ENCODE measurements at regions not wholly inside any gene's neighbourhood (a gene's known extent, or its start where the extent isn't known, plus 50 kb on each side); places are given as distances from the start of the nearest gene placed in this dataset.

DNA sequence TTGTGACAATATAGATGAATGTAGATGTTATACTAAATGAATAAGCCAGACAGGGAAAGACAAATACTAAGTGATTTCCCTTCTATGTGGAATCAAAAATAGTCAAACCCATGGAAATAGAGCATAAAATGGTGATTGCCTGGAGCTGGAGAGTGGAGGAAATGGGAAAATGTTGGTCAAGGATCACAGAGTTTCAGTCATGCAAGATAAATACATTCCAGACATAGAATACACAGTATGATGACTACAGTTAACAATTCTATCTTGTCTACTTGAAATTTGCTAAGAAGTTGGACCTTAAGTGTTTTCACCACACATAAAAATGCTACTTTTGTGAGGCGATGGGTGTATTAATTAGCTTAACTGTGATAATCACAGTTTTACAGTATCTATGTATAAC, 1182.7 kb downstream of the AACS start:
- no peaks in the 10 kb centered on the region for H3K36me3 ChIP-seq (replicated peaks in 1 of 2; ENCODE audit: control extremely low read depth in 1 of 2, control insufficient read depth in 1 of 2, extremely low read depth in 1 of 2, insufficient read depth in 2 of 2, low read length in 1 of 2)
- DNase-seq (no peak), ATAC-seq (ENCODE audit: low read depth) (no peak)
- H3K27me3 ChIP-seq (replicated peaks in 1 of 4; ENCODE audit: control extremely low read depth in 1 of 4, control insufficient read depth in 3 of 4, insufficient read depth in 4 of 4, low read length in 3 of 4) = no peaks in the 10 kb centered on the region
- H3K27ac Mint-ChIP-seq = no peak overlapping the region
- H3K9me3 Mint-ChIP-seq (ENCODE audit: insufficient read depth) = peaks cover 2% of the 10 kb centered on the region
- H3K27ac ChIP-seq (ENCODE audit: low read length in 2 of 2) = no peak overlapping the region
- intact Hi-C loops (cut with micrococcal nuclease) = no loop called here
- no peak overlapping the region for H3K4me2 ChIP-seq (replicated peaks; ENCODE audit: low read depth, low read length, poor library complexity, severe bottlenecking)
- no peaks in the 10 kb centered on the region for H3K4me1 Mint-ChIP-seq
- no peak overlapping the region for H3K4me3 ChIP-seq (ENCODE audit: control extremely low read depth in 1 of 5, extremely low read depth in 1 of 5, insufficient read depth in 1 of 5, low read depth in 2 of 5, low read length in 4 of 5)
- ChIA-PET POLR2A (no interaction called here), CTCF (no interaction called here)
- H3K79me2 ChIP-seq (ENCODE audit: control insufficient read depth, insufficient read depth, low read length) = no peaks in the 10 kb centered on the region
- no peak overlapping the region for H3K4me3 Mint-ChIP-seq
- H2AFZ ChIP-seq (ENCODE audit: insufficient read depth, low read depth, low read length, poor library complexity, severe bottlenecking) = no peak overlapping the region
- H3K9ac ChIP-seq (ENCODE audit: low read length) = no peak overlapping the region
- H3K4me1 ChIP-seq (ENCODE audit: control insufficient read depth in 2 of 2, insufficient read depth in 2 of 2, low read length in 2 of 2) = no peaks in the 10 kb centered on the region
- H3K9me3 ChIP-seq (ENCODE audit: control extremely low read depth in 1 of 3, control insufficient read depth in 2 of 3, insufficient read depth in 1 of 3, low read length in 2 of 3) = peaks cover 0 to 4% (median 0%) of the 10 kb centered on the region in 3 donors
- TF ChIP-seq, protein P1, sequence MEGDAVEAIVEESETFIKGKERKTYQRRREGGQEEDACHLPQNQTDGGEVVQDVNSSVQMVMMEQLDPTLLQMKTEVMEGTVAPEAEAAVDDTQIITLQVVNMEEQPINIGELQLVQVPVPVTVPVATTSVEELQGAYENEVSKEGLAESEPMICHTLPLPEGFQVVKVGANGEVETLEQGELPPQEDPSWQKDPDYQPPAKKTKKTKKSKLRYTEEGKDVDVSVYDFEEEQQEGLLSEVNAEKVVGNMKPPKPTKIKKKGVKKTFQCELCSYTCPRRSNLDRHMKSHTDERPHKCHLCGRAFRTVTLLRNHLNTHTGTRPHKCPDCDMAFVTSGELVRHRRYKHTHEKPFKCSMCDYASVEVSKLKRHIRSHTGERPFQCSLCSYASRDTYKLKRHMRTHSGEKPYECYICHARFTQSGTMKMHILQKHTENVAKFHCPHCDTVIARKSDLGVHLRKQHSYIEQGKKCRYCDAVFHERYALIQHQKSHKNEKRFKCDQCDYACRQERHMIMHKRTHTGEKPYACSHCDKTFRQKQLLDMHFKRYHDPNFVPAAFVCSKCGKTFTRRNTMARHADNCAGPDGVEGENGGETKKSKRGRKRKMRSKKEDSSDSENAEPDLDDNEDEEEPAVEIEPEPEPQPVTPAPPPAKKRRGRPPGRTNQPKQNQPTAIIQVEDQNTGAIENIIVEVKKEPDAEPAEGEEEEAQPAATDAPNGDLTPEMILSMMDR (IDR thresholded peaks at IDR 0.05) = no peak
- TF ChIP-seq EZH2 (IDR thresholded peaks at IDR 0.05; ENCODE audit: borderline replicate concordance, insufficient read depth, low read depth, low read length, poor library complexity, severe bottlenecking) = no peak
- no peaks in the 10 kb centered on the region for H4K20me1 ChIP-seq (ENCODE audit: control insufficient read depth, insufficient read depth, low read length, poor library complexity, severe bottlenecking)
- WGBS (ENCODE audit: insufficient coverage) = no CpG with 5 or more reads among the region's 1 CpG
- H3K27me3 Mint-ChIP-seq = no peaks in the 10 kb centered on the region

DNA sequence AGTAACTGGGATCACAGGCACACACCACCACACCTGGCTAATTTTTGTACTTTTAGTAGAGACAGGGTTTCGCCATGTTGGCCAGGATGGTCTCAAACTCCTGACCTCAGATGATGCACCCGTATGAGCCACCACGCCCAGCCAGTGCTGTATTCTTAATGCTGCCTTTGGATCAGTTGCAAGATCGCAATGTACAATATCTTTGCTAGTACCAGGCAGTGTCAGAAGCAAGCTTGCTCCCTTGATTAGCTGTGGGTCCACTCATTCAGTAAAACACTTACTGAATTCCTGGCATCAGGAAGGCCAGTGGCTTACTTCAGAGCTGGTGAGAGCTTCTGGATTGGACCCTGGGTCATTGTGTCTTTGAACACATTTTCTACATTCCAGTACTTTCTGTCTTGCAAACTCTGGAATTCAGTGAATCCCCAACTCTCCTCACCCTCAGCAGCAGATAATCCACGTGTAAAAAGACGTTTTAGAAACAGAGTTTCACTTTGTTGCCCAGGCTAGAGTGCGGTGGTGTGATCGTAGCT, 1183.7 kb downstream of the AACS start:
- Histone ChIP-seq H3K27ac (ENCODE audit: low read length in 2 of 2) (no peak overlapping the region), H3K79me2 (ENCODE audit: control insufficient read depth, insufficient read depth, low read length) (no peaks in the 10 kb centered on the region), H3K4me2 (replicated peaks; ENCODE audit: low read depth, low read length, poor library complexity, severe bottlenecking) (no peak overlapping the region), H2AFZ (ENCODE audit: insufficient read depth, low read depth, low read length, poor library complexity, severe bottlenecking) (no peak overlapping the region), H4K20me1 (ENCODE audit: control insufficient read depth, insufficient read depth, low read length, poor library complexity, severe bottlenecking) (no peaks in the 10 kb centered on the region), H3K36me3 (replicated peaks in 1 of 2; ENCODE audit: control extremely low read depth in 1 of 2, control insufficient read depth in 1 of 2, extremely low read depth in 1 of 2, insufficient read depth in 2 of 2, low read length in 1 of 2) (no peaks in the 10 kb centered on the region), H3K9ac (ENCODE audit: low read length) (no peak overlapping the region), H3K9me3 (ENCODE audit: control extremely low read depth in 1 of 3, control insufficient read depth in 2 of 3, insufficient read depth in 1 of 3, low read length in 2 of 3) (peaks cover 0 to 4% (median 0%) of the 10 kb centered on the region in 3 donors), H3K27me3 (replicated peaks in 1 of 4; ENCODE audit: control extremely low read depth in 1 of 4, control insufficient read depth in 3 of 4, insufficient read depth in 4 of 4, low read length in 3 of 4) (no peaks in the 10 kb centered on the region), H3K4me3 (ENCODE audit: control extremely low read depth in 1 of 5, extremely low read depth in 1 of 5, insufficient read depth in 1 of 5, low read depth in 2 of 5, low read length in 4 of 5) (no peak overlapping the region), H3K4me1 (ENCODE audit: control insufficient read depth in 2 of 2, insufficient read depth in 2 of 2, low read length in 2 of 2) (no peaks in the 10 kb centered on the region)
- CTCF ChIA-PET = no interaction called here
- H3K27ac Mint-ChIP-seq = no peak overlapping the region
- intact Hi-C loops (cut with micrococcal nuclease) = no loop called here
- no peaks in the 10 kb centered on the region for H3K4me1 Mint-ChIP-seq
- TF ChIP-seq EZH2 (IDR thresholded peaks at IDR 0.05; ENCODE audit: borderline replicate concordance, insufficient read depth, low read depth, low read length, poor library complexity, severe bottlenecking) = no peak
- TF ChIP-seq, protein P1 (IDR thresholded peaks at IDR 0.05) = no peak
- DNase-seq (no peak), ATAC-seq (ENCODE audit: low read depth) (no peak)
- H3K27me3 Mint-ChIP-seq = no peaks in the 10 kb centered on the region
- no peak overlapping the region for H3K4me3 Mint-ChIP-seq
- peaks cover 2% of the 10 kb centered on the region for H3K9me3 Mint-ChIP-seq (ENCODE audit: insufficient read depth)
- POLR2A ChIA-PET = no interaction called here
- WGBS (ENCODE audit: insufficient coverage) = 91% methylated on average over 8 of the region's 8 CpGs

Data from B cell (primary cell).